KG1 (cell line): ENCODE measurements at regions not wholly inside any gene's neighbourhood (a gene's known extent, or its start where the extent isn't known, plus 50 kb on each side); places are given as distances from the start of the nearest gene placed in this dataset.
"Not testable (repeated sequence)": the region's sequence is repeated elsewhere in the genome, so short reads cannot be mapped to it uniquely, and the experiment has no call there.

Source experiments
- DNase-seq: peaks from one replicate; lab custom pipeline; 2025; lab: John Stamatoyannopoulos, UW

GRCh38 chr9:80763536-80763935, 925.8 kb downstream of the TLE1 start:
- DNase-seq, result no peak

- no peak for DNase-seq
Measured at GRCh38 chr9:80755586-80755985, 933.8 kb downstream of the TLE1 start.

- DNase-seq, result not testable (repeated sequence)
Measured at GRCh38 chr9:80747056-80747455, 942.3 kb downstream of the TLE1 start.

GRCh38 chr9:80732506-80732905, 956.8 kb downstream of the TLE1 start:
- no peak for DNase-seq

- DNase-seq, result no peak
Measured at GRCh38 chr9:80720579-80720978, 968.8 kb downstream of the TLE1 start.

- DNase-seq, result no peak
Measured at GRCh38 chr9:80707120-80707519, 982.2 kb downstream of the TLE1 start.

GRCh38 chr9:80701061-80701460, 988.3 kb downstream of the TLE1 start:
- DNase-seq, result no peak

- DNase-seq, result no peak
Measured at GRCh38 chr9:80699511-80699998, 989.8 kb downstream of the TLE1 start.

- DNase-seq, result no peak
Measured at GRCh38 chr9:80698725-80699410, 990.5 kb downstream of the TLE1 start.

GRCh38 chr9:80692751-80693150, 996.6 kb downstream of the TLE1 start:
- DNase-seq, result no peak

GRCh38 chr9:80691229-80691628, 998.1 kb downstream of the TLE1 start:
- no peak for DNase-seq

GRCh38 chr9:80690349-80690939, 998.9 kb downstream of the TLE1 start:
- no peak for DNase-seq

- no peak for DNase-seq
Measured at GRCh38 chr9:80679916-80680315, 1009.4 kb downstream of the TLE1 start.

- DNase-seq, result no peak
Measured at GRCh38 chr9:80678906-80679305, 1010.4 kb downstream of the TLE1 start.

GRCh38 chr9:80673496-80673895, 1015.9 kb downstream of the TLE1 start:
- DNase-seq, result no peak

GRCh38 chr9:80665479-80665878, 1023.9 kb downstream of the TLE1 start:
- no peak for DNase-seq

GRCh38 chr9:80664327-80665210, 1024.8 kb downstream of the TLE1 start:
- DNase-seq, result no peak

GRCh38 chr9:80659751-80660150, 1029.6 kb downstream of the TLE1 start:
- not testable (repeated sequence) for DNase-seq

GRCh38 chr9:80651044-80651443, 1038.3 kb downstream of the TLE1 start:
- no peak for DNase-seq

GRCh38 chr9:80649496-80649895, 1039.9 kb downstream of the TLE1 start:
- no peak for DNase-seq

- DNase-seq, result no peak
Measured at GRCh38 chr9:80649001-80649420, 1040.3 kb downstream of the TLE1 start.

GRCh38 chr9:80648336-80648735, 1041.0 kb downstream of the TLE1 start:
- DNase-seq, result no peak

GRCh38 chr9:80646211-80646610, 1043.1 kb downstream of the TLE1 start:
- no peak for DNase-seq
